ENCODE measurements at regions not wholly inside any gene's neighbourhood (a gene's known extent, or its start where the extent isn't known, plus 50 kb on each side); places are given as distances from the start of the nearest gene placed in this dataset.

DNA sequence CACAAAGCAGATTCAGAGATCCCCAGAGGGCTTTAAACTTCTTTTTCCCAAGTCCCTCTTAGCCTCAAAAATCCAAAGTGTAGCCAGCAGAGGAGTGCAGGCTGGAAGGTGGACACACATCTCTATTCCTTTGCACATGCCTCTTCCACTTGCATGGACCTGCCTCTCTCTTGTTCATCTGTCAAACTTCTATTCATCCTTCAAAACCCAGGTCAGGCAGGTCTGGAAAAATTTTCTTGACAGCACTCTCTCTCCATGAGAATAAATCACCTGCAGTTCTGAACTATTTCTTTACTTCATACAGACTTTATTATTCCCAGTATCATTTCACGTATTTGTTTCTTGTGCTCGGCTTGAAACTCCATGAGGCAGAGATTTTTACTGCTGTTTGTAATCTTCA lies 127.5 kb downstream of the SS18 start:
- TF ChIP-seq, protein P1, sequence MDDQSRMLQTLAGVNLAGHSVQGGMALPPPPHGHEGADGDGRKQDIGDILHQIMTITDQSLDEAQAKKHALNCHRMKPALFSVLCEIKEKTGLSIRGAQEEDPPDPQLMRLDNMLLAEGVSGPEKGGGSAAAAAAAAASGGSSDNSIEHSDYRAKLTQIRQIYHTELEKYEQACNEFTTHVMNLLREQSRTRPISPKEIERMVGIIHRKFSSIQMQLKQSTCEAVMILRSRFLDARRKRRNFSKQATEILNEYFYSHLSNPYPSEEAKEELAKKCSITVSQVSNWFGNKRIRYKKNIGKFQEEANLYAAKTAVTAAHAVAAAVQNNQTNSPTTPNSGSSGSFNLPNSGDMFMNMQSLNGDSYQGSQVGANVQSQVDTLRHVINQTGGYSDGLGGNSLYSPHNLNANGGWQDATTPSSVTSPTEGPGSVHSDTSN (IDR thresholded peaks at IDR 0.05): no peak
- TF ChIP-seq, protein P2, sequence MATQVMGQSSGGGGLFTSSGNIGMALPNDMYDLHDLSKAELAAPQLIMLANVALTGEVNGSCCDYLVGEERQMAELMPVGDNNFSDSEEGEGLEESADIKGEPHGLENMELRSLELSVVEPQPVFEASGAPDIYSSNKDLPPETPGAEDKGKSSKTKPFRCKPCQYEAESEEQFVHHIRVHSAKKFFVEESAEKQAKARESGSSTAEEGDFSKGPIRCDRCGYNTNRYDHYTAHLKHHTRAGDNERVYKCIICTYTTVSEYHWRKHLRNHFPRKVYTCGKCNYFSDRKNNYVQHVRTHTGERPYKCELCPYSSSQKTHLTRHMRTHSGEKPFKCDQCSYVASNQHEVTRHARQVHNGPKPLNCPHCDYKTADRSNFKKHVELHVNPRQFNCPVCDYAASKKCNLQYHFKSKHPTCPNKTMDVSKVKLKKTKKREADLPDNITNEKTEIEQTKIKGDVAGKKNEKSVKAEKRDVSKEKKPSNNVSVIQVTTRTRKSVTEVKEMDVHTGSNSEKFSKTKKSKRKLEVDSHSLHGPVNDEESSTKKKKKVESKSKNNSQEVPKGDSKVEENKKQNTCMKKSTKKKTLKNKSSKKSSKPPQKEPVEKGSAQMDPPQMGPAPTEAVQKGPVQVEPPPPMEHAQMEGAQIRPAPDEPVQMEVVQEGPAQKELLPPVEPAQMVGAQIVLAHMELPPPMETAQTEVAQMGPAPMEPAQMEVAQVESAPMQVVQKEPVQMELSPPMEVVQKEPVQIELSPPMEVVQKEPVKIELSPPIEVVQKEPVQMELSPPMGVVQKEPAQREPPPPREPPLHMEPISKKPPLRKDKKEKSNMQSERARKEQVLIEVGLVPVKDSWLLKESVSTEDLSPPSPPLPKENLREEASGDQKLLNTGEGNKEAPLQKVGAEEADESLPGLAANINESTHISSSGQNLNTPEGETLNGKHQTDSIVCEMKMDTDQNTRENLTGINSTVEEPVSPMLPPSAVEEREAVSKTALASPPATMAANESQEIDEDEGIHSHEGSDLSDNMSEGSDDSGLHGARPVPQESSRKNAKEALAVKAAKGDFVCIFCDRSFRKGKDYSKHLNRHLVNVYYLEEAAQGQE (IDR thresholded peaks at IDR 0.05): no peak

Data from A549 (cell line).